Muscle of leg (tissue), 3 donors: ENCODE measurements at regions not wholly inside any gene's neighbourhood (a gene's known extent, or its start where the extent isn't known, plus 50 kb on each side); places are given as distances from the start of the nearest gene placed in this dataset.

ENCODE experiments used
- DNase-seq: peaks from one replicate; pipeline ENCODE4 v3.0.0; 2013
- H3K27ac ChIP-seq: one replicate; pipeline ENCODE4 v1.5.1; 2013; ENCODE audit warnings: mild to moderate bottlenecking, low read length, control low read depth
- H3K27me3 ChIP-seq: one replicate; pipeline ENCODE4 v1.6.1; 2013; ENCODE audit warnings: low read length; ENCODE audit not compliant: control insufficient read depth, insufficient read depth
- H3K36me3 ChIP-seq: one replicate; pipeline ENCODE4 v1.6.1; 2013; ENCODE audit warnings: low read length; ENCODE audit not compliant: control insufficient read depth, insufficient read depth
- H3K4me1 ChIP-seq: one replicate; pipeline ENCODE4 v1.6.1; 2013; ENCODE audit warnings: low read length; ENCODE audit not compliant: control insufficient read depth, insufficient read depth
- H3K4me3 ChIP-seq: one replicate; pipeline ENCODE4 v1.5.1; 2013; ENCODE audit warnings: low read length, control low read depth
- H3K9me3 ChIP-seq: replicated peaks from 2 replicates; pipeline ENCODE4 v1.6.1; 2013; ENCODE audit warnings: low read depth, low read length; ENCODE audit not compliant: control insufficient read depth
- WGBS: methylation state at CpG from one replicate; pipeline ENCODE4 v1.1.5; 2013; ENCODE audit warnings: missing lambda C conversion rate; ENCODE audit not compliant: insufficient coverage; 5-methylcytosine and 5-hydroxymethylcytosine counted together

DNA sequence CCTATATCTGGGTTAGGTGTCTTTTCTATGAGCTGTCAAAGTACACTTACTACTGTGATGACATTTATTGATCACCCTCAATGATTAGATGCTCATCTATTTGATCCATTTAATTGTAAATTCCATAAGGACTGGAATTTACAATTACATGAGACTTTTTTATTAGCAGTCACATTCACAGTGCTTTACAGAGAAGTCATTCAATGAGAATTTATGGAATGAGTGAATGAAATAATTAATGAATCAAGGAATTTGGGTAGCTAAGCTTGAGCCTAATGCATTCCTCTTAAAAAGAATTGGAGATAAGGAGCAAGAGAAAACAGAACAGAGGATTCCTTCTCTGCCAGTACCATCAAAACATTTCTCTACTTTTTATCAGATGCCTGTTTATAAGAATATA lies 1437.5 kb upstream of the CDH8 start:
- Histone ChIP-seq H3K4me1 (no peaks in the 10 kb centered on the region), H3K36me3 (no peaks in the 10 kb centered on the region), H3K27ac (no peak overlapping the region), H3K9me3 (no peaks in the 10 kb centered on the region), H3K4me3 (no peak overlapping the region), H3K27me3 (no peaks in the 10 kb centered on the region)
- no peak for DNase-seq

- DNase-seq: no peak
- no peaks in the 10 kb centered on the region for H3K4me1 ChIP-seq
- H3K36me3 ChIP-seq: no peaks in the 10 kb centered on the region
- H3K4me3 ChIP-seq: no peak overlapping the region
- no CpG with 5 or more reads among the region's 2 CpGs for WGBS
- no peak overlapping the region for H3K27ac ChIP-seq
- no peaks in the 10 kb centered on the region for H3K9me3 ChIP-seq
- no peaks in the 10 kb centered on the region for H3K27me3 ChIP-seq
Measured at GRCh38 chr16:63467513-63467912, 1431.3 kb upstream of the CDH8 start.

DNA sequence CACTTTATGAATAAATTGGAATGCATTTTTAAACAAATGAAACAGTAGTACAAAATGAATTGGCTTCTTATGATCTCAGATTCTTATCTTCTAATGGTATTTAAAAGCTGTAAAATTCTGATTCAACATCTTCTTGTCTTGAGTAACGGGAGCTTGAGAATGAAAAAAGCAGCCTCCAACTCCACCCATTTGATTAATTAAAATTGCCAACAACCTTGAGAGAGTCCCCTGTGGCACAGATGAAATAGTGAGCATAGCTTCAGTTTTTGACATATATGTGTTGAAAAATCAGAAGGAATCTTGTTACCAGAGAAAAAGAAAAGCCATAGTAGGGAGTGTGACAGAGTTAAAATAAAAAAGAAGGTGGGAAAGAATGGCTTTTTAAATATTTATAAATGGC lies 1426.1 kb upstream of the CDH8 start:
- no peak for DNase-seq
- Histone ChIP-seq H3K36me3 (no peaks in the 10 kb centered on the region), H3K4me1 (no peaks in the 10 kb centered on the region), H3K27me3 (no peaks in the 10 kb centered on the region), H3K4me3 (no peak overlapping the region), H3K27ac (no peak overlapping the region), H3K9me3 (no peaks in the 10 kb centered on the region)
- no CpG with 5 or more reads among the region's 1 CpG for WGBS

- Histone ChIP-seq H3K36me3 (no peaks in the 10 kb centered on the region), H3K27ac (no peak overlapping the region), H3K9me3 (no peaks in the 10 kb centered on the region), H3K4me1 (no peaks in the 10 kb centered on the region), H3K27me3 (no peaks in the 10 kb centered on the region), H3K4me3 (no peak overlapping the region)
- WGBS: no CpG with 5 or more reads among the region's 3 CpGs
- peak; percentile 71 for DNase-seq
Measured at GRCh38 chr16:63461248-63461841, 1425.1 kb upstream of the CDH8 start.

DNA sequence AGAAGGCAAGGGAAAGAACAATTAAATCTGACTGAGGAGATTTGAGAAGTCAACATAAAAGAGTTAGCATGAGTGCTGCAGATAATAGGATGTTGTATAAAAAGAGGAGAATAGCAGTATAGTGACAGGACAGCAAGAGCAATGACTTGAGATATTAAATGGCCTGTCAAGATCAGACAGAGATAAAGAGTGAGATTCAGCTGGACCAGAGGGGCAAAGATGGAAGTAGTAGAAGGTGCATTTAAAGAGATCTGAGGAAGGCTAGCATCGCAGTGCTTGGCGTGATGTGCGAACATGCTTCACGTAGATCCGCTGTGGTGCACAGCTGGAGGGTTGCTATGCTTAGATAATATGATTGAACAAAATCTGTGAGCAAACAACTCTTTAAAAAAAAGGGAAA lies 1422.6 kb upstream of the CDH8 start:
- 81% methylated on average over 5 of the region's 5 CpGs for WGBS

DNA sequence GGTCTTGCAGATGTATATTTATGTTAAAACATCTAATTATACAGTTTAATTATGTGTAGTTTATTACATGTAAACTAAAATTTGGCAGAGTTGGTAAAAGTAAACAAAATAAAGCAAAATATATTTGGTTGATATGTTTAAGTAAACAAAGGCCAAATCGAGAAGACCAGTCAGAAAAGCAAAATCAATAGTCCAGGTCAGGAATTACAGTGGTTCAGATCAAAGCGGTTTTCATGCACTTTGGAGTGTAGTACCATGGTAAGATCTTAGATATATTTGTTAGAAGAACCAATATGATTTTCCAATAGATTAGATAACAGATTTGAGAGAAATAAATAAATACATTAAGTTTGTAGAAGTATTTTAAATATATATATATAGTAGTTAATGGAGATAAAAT lies 1421.6 kb upstream of the CDH8 start:
- no peak overlapping the region for H3K4me3 ChIP-seq
- WGBS: no CpG with 5 or more reads among the region's 2 CpGs
- H3K4me1 ChIP-seq: no peaks in the 10 kb centered on the region
- H3K9me3 ChIP-seq: no peaks in the 10 kb centered on the region
- no peak overlapping the region for H3K27ac ChIP-seq
- no peaks in the 10 kb centered on the region for H3K27me3 ChIP-seq
- no peak for DNase-seq
- H3K36me3 ChIP-seq: no peaks in the 10 kb centered on the region

More for the DNA sequence above, 1422.6 kb upstream of the CDH8 start:
- no peaks in the 10 kb centered on the region for H3K27me3 ChIP-seq
- H3K4me3 ChIP-seq: no peak overlapping the region
- no peaks in the 10 kb centered on the region for H3K4me1 ChIP-seq
- H3K36me3 ChIP-seq: no peaks in the 10 kb centered on the region
- H3K27ac ChIP-seq: no peak overlapping the region
- H3K9me3 ChIP-seq: no peaks in the 10 kb centered on the region
- no peak for DNase-seq

- no peak for DNase-seq
- Histone ChIP-seq H3K27me3 (no peaks in the 10 kb centered on the region), H3K4me3 (no peak overlapping the region), H3K27ac (no peak overlapping the region), H3K4me1 (no peaks in the 10 kb centered on the region), H3K9me3 (no peaks in the 10 kb centered on the region), H3K36me3 (no peaks in the 10 kb centered on the region)
- 78% methylated on average over 2 of the region's 3 CpGs for WGBS
Measured at GRCh38 chr16:63453261-63453660, 1417.0 kb upstream of the CDH8 start.

GRCh38 chr16:63447121-63447520 lies 1410.9 kb upstream of the CDH8 start:
- DNase-seq: no peak
- Histone ChIP-seq H3K27me3 (no peaks in the 10 kb centered on the region), H3K9me3 (no peaks in the 10 kb centered on the region), H3K27ac (no peak overlapping the region), H3K36me3 (no peaks in the 10 kb centered on the region), H3K4me1 (no peaks in the 10 kb centered on the region), H3K4me3 (no peak overlapping the region)
- WGBS: no CpG with 5 or more reads among the region's 2 CpGs

DNA sequence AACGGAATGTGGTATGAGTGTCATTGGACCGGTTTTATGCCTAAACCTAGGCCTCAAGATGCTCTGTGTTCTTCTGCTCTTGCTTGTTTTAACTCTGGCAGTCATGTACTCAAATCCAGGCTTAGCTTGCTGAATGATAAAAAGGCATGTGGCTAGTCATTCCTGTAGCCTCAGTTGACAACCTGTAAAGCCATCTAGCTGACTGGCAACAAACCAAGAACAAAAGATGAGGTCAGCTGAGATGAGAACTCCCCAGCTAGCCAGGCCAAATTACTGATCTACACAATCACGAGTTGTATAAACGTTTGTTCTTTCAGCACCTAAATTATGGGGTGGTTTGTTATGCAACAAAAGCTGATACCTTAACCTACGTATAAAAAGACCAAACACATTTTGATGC lies 1406.0 kb upstream of the CDH8 start:
- no peaks in the 10 kb centered on the region for H3K4me1 ChIP-seq
- no peak overlapping the region for H3K4me3 ChIP-seq
- H3K36me3 ChIP-seq: no peaks in the 10 kb centered on the region
- no peak overlapping the region for H3K27ac ChIP-seq
- 85% methylated on average over 2 of the region's 5 CpGs for WGBS
- H3K27me3 ChIP-seq: no peaks in the 10 kb centered on the region
- no peaks in the 10 kb centered on the region for H3K9me3 ChIP-seq
- no peak for DNase-seq

DNA sequence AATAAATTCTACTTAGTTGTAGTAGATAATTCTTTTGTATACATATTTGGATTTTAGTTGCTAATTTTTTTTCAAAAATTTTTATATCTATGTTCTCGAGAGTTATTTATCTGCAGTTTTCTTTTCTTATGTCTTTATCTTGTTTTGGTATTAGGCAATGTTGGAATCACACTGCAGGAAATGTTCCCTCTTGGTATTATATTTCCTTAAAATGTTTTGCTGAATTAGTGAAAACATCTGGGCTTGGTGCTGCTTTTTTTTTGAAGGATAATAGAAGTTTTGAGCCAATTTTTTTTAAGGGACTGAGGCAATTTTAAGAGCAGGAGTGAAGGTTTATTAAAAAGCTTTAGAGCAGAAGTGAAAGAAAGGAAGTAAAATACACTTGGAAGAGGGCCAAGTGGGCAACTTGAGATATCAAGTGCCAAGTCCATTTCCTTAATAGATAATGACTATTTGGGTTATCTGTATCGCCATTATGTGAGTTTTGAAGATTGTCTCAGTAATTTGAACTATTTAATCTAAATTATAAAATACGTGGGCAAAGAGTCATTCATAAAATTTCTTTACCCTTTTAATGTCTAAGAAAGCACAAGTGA lies 1390.1 kb upstream of the CDH8 start:
- H3K4me1 ChIP-seq: no peaks in the 10 kb centered on the region
- no peak overlapping the region for H3K4me3 ChIP-seq
- no peaks in the 10 kb centered on the region for H3K36me3 ChIP-seq
- WGBS: no CpG with 5 or more reads among the region's 3 CpGs
- H3K27me3 ChIP-seq: no peaks in the 10 kb centered on the region
- no peak for DNase-seq
- H3K27ac ChIP-seq: no peak overlapping the region
- H3K9me3 ChIP-seq: no peaks in the 10 kb centered on the region

DNA sequence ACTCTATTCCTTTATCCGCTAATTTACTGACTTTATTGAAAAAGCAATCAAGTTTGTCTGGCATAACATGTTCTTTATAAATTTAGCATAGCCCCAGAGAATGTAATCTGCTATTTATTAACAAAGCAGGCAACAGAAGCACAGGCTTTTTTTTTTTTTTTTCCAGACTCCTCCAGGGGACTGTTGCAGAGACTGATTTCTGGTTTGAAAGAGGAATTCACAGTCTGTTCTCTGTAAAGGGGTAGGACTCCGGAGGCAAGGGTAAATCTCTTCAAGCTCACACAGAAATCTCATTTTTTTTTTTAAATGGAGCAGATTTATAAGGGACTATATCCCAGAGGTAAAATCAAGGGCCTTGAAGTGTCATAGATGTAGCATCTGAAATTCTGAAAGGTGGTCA lies 1386.5 kb upstream of the CDH8 start:
- WGBS: no CpG with 5 or more reads among the region's 2 CpGs
- Histone ChIP-seq H3K36me3 (no peaks in the 10 kb centered on the region), H3K27ac (no peak overlapping the region), H3K4me1 (no peaks in the 10 kb centered on the region), H3K4me3 (no peak overlapping the region), H3K27me3 (no peaks in the 10 kb centered on the region), H3K9me3 (no peaks in the 10 kb centered on the region)
- no peak for DNase-seq
